ENCODE measurements at regions not wholly inside any gene's neighbourhood (a gene's known extent, or its start where the extent isn't known, plus 50 kb on each side); places are given as distances from the start of the nearest gene placed in this dataset.

DNA sequence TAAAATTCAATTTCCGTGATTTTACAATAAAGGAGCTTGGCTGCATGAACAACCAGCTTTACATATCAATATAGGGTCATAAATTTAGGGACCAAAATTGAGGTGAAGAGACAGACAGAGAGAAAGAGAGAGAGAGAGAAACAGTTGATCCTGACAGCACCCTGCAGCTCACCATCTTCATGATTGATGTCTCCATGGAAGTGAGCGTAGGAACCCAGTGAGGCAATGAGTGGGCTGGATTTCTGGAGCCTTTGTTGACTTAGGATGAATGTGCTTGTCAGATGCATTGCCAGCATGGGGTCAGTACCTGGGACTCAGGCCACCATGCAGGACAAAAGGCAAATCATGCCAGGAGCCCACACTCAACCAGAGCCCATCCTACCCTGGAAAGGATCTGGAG lies 165.1 kb upstream of the SYNDIG1 start:
- H3K4me3 ChIP-seq (ENCODE audit: low read depth in 1 of 3, low read length in 3 of 3) = no peak overlapping the region
- DNase-seq (ENCODE audit: low spot score) = no peak
- H3K27ac ChIP-seq (ENCODE audit: low read depth in 1 of 2, low read length in 2 of 2) = no peak overlapping the region
- H3K9me3 ChIP-seq (ENCODE audit: control insufficient read depth in 4 of 4, low read length in 3 of 4) = no peaks in the 10 kb centered on the region
- H3K36me3 ChIP-seq (ENCODE audit: control insufficient read depth in 4 of 4, insufficient read depth in 3 of 4, low read depth in 1 of 4, low read length in 3 of 4) = no peaks in the 10 kb centered on the region
- WGBS = 82% methylated on average over 2 of the region's 2 CpGs
- no peak overlapping the region for H3K9ac ChIP-seq (ENCODE audit: low read depth in 1 of 2, low read length in 2 of 2)
- TF ChIP-seq ATF3 (IDR thresholded peaks at IDR 0.05) (no peak), NR2F2 (IDR thresholded peaks at IDR 0.05) (no peak), SP1 (IDR thresholded peaks at IDR 0.05) (no peak), JUND (IDR thresholded peaks at IDR 0.05) (no peak), HNF4G (IDR thresholded peaks at IDR 0.05) (no peak), FOXA2 (IDR thresholded peaks at IDR 0.05) (no peak), EGR1 (IDR thresholded peaks at IDR 0.05; ENCODE audit: low read depth in 2 of 2) (no peak), GABPA (IDR thresholded peaks at IDR 0.05 in 1 of 2, conservative IDR thresholded peaks at IDR 0.05 in 1 of 2) (no peak), RAD21 (IDR thresholded peaks at IDR 0.05) (no peak)
- TF ChIP-seq, protein P1, sequence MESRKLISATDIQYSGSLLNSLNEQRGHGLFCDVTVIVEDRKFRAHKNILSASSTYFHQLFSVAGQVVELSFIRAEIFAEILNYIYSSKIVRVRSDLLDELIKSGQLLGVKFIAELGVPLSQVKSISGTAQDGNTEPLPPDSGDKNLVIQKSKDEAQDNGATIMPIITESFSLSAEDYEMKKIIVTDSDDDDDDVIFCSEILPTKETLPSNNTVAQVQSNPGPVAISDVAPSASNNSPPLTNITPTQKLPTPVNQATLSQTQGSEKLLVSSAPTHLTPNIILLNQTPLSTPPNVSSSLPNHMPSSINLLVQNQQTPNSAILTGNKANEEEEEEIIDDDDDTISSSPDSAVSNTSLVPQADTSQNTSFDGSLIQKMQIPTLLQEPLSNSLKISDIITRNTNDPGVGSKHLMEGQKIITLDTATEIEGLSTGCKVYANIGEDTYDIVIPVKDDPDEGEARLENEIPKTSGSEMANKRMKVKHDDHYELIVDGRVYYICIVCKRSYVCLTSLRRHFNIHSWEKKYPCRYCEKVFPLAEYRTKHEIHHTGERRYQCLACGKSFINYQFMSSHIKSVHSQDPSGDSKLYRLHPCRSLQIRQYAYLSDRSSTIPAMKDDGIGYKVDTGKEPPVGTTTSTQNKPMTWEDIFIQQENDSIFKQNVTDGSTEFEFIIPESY (IDR thresholded peaks at IDR 0.05) = no peak
- no peaks in the 10 kb centered on the region for H3K27me3 ChIP-seq (ENCODE audit: control insufficient read depth in 4 of 4, insufficient read depth in 4 of 4, low read length in 3 of 4)
- no peaks in the 10 kb centered on the region for H3K4me1 ChIP-seq (ENCODE audit: control insufficient read depth in 4 of 4, insufficient read depth in 4 of 4, low read length in 3 of 4)

GRCh38 chr20:24303393-24304170 lies 165.8 kb upstream of the SYNDIG1 start:
- Histone ChIP-seq H3K9ac (ENCODE audit: low read depth in 1 of 2, low read length in 2 of 2) (no peak overlapping the region), H3K4me1 (ENCODE audit: control insufficient read depth in 4 of 4, insufficient read depth in 4 of 4, low read length in 3 of 4) (no peaks in the 10 kb centered on the region), H3K27me3 (ENCODE audit: control insufficient read depth in 4 of 4, insufficient read depth in 4 of 4, low read length in 3 of 4) (no peaks in the 10 kb centered on the region), H3K4me3 (ENCODE audit: low read depth in 1 of 3, low read length in 3 of 3) (no peak overlapping the region), H3K27ac (ENCODE audit: low read depth in 1 of 2, low read length in 2 of 2) (no peak overlapping the region), H3K36me3 (ENCODE audit: control insufficient read depth in 4 of 4, insufficient read depth in 3 of 4, low read depth in 1 of 4, low read length in 3 of 4) (no peaks in the 10 kb centered on the region), H3K9me3 (ENCODE audit: control insufficient read depth in 4 of 4, low read length in 3 of 4) (no peaks in the 10 kb centered on the region)
- 71% methylated on average over 14 of the region's 14 CpGs for WGBS
- DNase-seq (ENCODE audit: low spot score) = no peak
- no peak for TF ChIP-seq REST (IDR thresholded peaks at IDR 0.05)
- TF ChIP-seq, protein P2, sequence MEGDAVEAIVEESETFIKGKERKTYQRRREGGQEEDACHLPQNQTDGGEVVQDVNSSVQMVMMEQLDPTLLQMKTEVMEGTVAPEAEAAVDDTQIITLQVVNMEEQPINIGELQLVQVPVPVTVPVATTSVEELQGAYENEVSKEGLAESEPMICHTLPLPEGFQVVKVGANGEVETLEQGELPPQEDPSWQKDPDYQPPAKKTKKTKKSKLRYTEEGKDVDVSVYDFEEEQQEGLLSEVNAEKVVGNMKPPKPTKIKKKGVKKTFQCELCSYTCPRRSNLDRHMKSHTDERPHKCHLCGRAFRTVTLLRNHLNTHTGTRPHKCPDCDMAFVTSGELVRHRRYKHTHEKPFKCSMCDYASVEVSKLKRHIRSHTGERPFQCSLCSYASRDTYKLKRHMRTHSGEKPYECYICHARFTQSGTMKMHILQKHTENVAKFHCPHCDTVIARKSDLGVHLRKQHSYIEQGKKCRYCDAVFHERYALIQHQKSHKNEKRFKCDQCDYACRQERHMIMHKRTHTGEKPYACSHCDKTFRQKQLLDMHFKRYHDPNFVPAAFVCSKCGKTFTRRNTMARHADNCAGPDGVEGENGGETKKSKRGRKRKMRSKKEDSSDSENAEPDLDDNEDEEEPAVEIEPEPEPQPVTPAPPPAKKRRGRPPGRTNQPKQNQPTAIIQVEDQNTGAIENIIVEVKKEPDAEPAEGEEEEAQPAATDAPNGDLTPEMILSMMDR (IDR thresholded peaks at IDR 0.05; ENCODE audit: low read depth, low read length, missing input control) = no peak
